ENCODE measurements at regions not wholly inside any gene's neighbourhood (a gene's known extent, or its start where the extent isn't known, plus 50 kb on each side); places are given as distances from the start of the nearest gene placed in this dataset.
"Not testable (repeated sequence)": the region's sequence is repeated elsewhere in the genome, so short reads cannot be mapped to it uniquely, and the experiment has no call there.

- no peak for DNase-seq
Observed at GRCh38 chr4:141347684-141348083, 127.0 kb downstream of the ZNF330 start.

GRCh38 chr4:141348125-141348524 lies 127.4 kb downstream of the ZNF330 start:
- no peak for DNase-seq

- DNase-seq = no peak
Observed at GRCh38 chr4:141348573-141348972, 127.9 kb downstream of the ZNF330 start.

DNA sequence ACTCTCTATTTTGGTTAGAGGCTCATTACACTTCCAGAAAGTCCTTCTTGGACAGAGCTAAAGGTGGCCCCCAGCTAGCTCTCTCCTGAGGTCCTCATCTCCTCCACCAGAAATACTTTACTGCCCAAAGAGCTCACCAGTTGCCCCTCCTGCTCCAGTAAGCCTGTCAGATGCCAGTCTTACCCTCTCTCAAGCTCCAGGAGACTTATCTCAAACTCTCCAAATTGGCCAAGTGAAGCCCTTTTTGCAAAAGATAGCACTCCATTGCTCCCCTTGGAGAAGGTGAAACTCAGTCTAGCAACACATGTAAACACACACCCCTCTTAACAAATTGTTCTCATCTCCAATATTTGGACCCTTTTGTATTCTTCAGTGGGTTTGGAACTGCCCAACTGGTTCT lies 128.5 kb downstream of the ZNF330 start:
- DNase-seq = no peak

- DNase-seq = no peak
Observed at GRCh38 chr4:141350122-141350905, 129.6 kb downstream of the ZNF330 start.

DNA sequence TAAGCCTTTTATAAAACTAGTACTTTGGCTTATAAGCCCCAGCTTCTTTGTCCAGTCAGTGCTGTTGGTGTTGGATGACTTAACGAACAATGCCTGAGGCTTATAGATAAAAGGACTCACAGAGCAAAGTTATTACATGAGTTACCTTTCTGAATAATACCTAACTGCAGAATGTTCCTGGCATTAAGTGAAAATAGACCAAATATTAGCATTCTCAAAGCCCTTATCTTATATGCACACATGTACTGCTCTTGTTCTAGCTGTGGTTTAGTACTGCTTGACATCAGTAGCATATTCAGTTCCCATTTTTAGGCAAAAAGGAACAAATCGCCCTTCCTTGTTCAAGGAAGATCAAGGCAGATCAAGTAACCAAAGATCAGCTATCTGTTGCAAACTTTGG lies 131.6 kb downstream of the ZNF330 start:
- no peak for DNase-seq

DNA sequence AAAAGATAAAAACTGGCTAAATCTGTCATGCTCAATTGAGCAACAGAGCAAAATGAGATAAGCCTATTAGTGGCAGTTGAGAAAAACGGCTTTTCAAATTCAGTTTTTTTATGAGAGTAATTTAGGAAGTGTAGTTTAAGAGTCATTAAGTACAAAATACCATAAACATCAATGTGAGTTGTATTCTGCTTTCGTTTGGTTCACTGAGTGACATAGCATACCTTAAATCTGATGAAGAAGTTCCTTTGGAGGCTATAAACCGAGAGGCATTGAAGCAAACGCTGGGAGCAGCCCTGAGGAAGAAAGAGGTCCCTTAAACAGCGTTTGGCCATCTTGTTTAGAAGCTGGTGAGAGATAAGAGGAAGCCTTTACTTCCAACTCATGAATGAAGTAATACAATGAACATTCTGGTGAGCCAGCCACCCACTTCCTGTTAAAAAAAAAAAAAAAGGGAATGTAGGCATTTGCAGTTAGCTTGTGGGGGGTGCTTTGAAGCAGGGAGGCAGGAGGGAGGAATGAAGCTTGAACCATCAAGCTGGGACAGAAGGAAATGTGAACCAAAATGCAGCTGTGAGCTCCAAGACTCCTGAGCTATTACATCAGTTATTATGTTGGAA lies 132.3 kb downstream of the ZNF330 start:
- peak; percentile 35 for DNase-seq

DNA sequence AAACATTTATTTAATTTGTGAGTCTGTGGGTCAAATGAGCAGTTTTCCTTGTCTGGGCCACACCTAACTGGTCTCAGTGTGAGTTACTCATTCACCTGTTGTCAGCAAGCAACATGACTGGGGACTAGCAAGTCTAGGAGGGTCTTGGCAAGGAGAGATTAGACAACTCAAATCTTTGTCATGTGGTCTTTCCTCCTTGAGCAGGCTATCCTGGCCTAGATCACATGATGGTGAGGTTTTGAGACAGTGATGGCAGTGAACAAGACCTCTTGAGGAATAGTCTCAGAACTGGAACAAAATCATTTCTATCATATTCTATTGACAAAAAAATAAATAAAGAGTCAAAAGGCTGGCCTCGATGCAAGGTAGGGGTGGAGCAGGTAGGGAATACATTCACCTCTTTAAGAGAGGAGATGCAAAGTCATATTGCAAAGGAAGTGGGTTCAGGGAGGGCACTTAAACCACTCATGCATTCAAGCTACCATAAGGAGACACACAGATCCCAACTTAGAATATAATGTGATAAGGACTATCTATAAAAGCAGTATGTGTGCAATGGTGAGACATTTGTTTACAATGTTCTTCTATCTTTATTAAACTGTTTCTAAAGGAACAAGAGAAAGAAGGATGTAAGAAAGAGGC lies 135.7 kb downstream of the ZNF330 start:
- DNase-seq = no peak

DNA sequence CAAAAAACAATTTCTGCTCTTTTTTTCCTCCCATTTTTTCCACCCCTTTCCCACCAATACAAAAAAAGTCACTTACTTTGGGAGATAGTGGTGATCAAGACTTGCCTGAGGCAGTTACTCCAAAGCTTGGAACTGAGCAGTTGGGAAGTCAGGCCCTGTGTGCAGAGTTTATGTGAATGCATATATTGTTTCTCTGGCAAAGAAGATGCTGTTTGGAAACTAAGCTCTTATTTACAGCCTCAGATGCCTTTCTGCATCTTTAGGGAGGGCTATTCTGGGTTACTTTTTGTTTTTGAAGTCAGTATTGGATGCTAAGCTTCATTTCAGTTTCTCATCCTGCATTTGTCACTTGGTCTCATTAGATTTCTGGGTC lies 136.3 kb downstream of the ZNF330 start:
- no peak for DNase-seq

DNA sequence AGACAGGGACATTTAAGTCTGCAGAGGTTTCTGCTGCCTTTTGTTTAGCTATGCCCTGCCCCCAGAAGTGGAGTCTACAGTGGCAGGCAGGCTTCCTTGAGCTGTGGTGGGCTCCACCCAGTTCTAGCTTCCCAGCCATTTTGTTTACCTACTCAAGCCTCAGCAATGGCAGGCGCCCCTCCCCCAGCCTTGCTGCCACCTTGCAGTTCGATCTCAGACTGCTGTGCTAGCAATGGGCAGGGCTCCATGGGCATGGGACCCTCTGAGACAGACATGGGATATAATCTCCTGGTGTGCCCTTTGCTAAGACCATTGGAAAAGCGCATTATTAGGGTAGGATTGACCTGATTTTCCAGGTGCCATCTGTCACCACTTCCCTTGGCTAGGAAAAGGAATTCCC lies 147.5 kb downstream of the ZNF330 start:
- DNase-seq = not testable (repeated sequence)

DNA sequence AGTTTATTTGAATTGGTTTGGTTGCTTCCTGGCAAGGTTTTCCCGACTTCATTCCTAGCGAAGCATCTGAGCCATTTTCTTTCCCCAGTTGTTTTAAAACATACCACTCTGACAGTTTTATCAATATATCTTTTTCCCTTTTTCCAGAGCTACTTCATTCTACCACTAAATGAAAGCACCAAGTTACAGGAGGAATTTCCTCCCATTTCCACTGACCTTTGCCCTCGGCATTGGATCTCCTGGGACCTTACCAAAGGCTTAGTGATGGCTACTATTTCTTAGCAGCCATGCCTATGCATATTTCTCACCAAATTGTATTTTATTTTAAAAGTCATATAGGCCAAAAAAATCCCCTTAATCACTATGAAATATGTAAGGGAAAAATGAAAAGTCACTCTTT lies 150.5 kb downstream of the ZNF330 start:
- DNase-seq = no peak

DNA sequence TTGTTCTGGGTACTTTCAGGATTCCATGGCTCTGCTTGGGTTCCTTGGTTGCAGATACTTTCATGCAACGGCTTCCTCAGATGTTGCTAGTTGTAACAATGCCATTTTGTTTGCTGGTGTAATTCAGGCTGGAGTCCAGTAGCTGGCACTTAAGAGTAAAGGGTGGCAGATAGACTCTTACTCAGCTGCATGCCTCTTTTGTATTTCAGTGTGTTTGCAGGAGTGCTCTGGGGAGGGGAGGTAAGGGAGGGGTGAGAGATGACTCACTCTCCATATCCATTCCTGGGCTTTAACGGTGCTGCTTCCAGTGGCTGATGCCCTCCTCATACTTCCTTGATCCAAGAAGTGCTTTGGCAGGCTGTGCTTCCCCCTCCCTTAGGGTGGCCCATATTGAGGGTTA lies 155.2 kb downstream of the ZNF330 start:
- DNase-seq = no peak

GRCh38 chr4:141376769-141377168 lies 156.1 kb downstream of the ZNF330 start:
- no peak for DNase-seq

- DNase-seq = no peak
Observed at GRCh38 chr4:141387299-141387698, 166.6 kb downstream of the ZNF330 start.

DNA sequence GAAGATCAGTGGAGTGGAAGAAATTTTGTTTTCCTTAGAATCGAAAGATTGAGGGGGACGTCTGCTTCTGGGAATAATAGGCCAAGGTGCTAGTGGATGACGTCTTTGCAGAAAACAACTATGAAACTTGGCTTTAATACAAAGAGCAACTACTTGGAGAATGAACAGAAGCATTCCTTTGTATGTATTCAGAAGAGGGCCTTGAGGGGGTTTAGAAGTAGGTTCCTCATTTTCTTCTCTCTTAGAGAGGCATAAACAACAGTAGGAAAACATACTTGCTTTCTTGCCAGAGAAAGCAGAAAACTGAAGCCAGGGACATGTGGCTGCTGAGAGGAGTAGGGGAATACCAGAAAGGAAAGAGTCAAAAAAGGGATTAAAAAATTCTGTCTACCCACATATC lies 167.8 kb downstream of the ZNF330 start:
- DNase-seq = no peak

DNA sequence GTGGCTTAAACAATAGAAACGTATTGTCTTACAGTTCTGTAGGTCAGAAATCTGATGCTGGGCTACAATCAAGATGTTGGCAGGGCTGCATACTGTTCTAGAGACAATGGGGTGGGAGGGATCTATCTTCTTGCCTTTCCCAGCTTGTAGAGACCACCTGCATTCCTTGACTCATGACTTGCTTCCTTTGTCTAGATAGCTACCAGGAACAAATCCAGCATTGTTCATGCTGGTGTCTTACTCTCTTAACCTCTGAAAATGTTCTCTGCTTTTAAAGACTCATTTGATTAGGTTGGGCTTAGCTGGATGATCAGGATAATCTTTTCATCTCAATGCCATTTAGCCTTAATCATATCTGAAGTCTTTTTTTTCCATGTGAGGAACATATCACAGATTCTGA lies 169.0 kb downstream of the ZNF330 start:
- no peak for DNase-seq

DNA sequence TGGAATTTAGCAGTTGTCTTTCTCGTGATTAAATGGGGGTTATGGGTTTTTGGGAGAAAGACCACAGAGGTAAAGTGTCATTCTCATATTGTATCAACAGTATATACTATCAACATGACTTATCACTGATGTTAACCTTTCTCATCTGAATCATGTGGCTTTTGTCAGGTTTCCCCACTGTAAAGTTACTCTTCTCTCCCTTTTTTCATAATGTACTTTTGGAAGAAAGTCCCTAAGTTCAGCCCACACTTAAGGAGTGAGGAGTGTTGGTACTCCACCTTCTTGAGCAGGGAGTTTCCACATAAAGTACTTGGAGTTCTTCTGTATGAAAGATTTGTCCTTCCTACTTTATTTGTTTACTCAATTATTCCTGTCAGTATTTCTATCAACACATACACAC lies 169.9 kb downstream of the ZNF330 start:
- no peak for DNase-seq

- no peak for DNase-seq
Observed at GRCh38 chr4:141391293-141391692, 170.6 kb downstream of the ZNF330 start.

DNA sequence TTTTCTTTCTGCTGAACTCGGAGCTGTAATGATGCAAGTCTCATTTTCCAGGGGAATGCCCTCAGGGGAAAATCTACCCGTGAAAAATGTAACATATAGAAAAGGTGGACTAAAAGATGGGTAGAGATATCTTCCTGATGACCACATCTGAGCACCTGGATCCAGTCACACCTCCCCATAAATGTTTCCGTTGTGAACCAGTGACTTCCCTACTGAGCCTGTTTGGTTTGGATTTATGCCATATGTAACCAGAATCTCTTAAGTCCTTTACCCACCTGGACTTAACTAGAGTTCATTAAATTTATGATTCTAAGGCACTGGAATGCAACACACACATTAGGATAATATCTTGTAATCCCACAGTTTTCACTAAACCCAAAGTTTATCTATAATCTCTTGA lies 171.1 kb downstream of the ZNF330 start:
- no peak for DNase-seq

- no peak for DNase-seq
Observed at GRCh38 chr4:141395246-141395830, 174.6 kb downstream of the ZNF330 start.

DNA sequence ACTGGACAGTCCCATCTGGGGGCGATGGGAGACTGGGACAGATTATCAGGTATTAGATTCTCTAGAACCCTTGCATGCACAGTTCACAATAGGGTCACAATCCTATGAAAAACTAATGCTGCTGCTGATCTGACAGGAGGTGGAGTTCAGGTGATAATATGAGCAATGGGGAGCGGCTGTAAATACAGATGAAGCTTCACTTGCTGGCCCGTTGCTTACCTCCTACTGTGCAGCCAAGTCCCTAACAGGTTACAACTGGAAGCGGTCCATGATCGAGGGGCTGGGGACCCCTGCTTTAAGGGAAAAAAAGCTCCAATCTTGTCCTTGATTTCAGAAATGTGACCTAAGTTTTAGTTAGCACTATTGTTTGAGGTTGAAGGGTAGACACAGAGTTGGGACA lies 175.2 kb downstream of the ZNF330 start:
- no peak for DNase-seq

- no peak for DNase-seq
Observed at GRCh38 chr4:141402712-141403111, 182.0 kb downstream of the ZNF330 start.

DNA sequence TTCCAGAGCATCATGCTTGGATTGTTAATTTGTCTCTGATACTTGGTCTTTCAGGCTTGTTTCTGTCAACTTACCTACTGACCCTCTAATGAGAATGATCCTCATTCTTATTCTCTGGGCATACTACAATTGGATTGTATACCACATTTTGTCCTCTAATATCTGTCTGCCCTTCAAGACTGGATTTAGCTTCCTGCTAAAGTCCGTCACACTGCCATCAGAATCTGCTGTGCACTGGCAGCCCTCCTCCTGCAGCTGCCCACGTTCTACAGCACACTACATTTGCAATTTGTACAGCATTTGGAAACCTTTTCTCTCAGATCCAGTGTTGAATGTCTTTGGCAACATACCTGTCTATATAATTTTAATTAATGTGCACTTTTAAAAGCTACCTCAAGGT lies 183.1 kb downstream of the ZNF330 start:
- DNase-seq = no peak

DNA sequence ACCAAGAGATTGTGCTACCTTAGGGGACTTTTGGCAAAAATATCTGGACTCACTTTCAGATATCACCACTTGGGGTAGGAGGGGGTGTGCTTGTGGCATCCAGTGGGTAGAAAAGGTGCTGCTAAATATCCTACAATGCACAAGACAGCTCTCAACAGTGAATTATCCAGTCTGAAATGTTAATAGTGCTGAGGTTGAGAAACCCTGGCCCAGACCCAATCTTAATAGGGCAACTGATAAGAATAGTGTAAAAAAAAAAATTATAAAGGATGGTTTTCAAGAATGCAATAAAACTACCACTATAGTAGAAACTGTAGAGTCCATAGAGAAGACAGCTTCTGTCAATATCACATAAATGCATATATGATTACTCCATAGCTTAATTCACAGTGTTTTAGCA lies 185.5 kb downstream of the ZNF330 start:
- DNase-seq = no peak

Data from GF-D8 (cell line).